SK-N-SH treated with all-trans-retinoic acid at 6 μM for 48 hours (cell line): ENCODE measurements at regions not wholly inside any gene's neighbourhood (a gene's known extent, or its start where the extent isn't known, plus 50 kb on each side); places are given as distances from the start of the nearest gene placed in this dataset.

ENCODE experiments used
- GLIS3 ChIP-seq: fragments of 250-450 bp; sonication (Bioruptor Pico); IDR thresholded peaks from 2 replicates; pipeline ENCODE4 v1.5.0; 2020; ENCODE audit warnings: mild to moderate bottlenecking, moderate library complexity
- SNAI2 ChIP-seq: fragments of 250-450 bp; sonication (Bioruptor Pico); IDR thresholded peaks from 2 replicates; pipeline ENCODE4 v1.5.0; 2020; ENCODE audit warnings: mild to moderate bottlenecking, moderate library complexity
- TCF4 ChIP-seq: fragments of 250-450 bp; sonication (Bioruptor Pico); IDR thresholded peaks from 2 replicates; pipeline ENCODE4 v1.8.0; 2021; ENCODE audit warnings: mild to moderate bottlenecking, moderate library complexity, borderline replicate concordance
- ZFP3 ChIP-seq: fragments of 250-450 bp; sonication (Bioruptor Pico); IDR thresholded peaks from 2 replicates; pipeline ENCODE4 v1.5.0; 2020; ENCODE audit warnings: mild to moderate bottlenecking, moderate library complexity
- ZNF565 ChIP-seq: fragments of 450-650 bp; formaldehyde crosslinking; conservative IDR thresholded peaks from 2 replicates; pipeline ENCODE4 v1.5.0; 2020; ENCODE audit warnings: low read depth, mild to moderate bottlenecking, moderate library complexity
- ZNF8 ChIP-seq: fragments of 450-650 bp; formaldehyde crosslinking; IDR thresholded peaks from 2 replicates; pipeline ENCODE4 v1.5.0; 2020; ENCODE audit warnings: mild to moderate bottlenecking, moderate library complexity
- TF ChIP-seq, protein P1 (sequence below): fragments of 250-450 bp; sonication (Bioruptor Pico); IDR thresholded peaks from 2 replicates; pipeline ENCODE4 v1.8.0; 2020; ENCODE audit warnings: mild to moderate bottlenecking, moderate library complexity, borderline replicate concordance
- TF ChIP-seq, protein P2 (sequence below): fragments of 250-450 bp; sonication (Bioruptor Pico); IDR thresholded peaks from 2 replicates; pipeline ENCODE4 v1.5.1; 2021; ENCODE audit warnings: mild to moderate bottlenecking, moderate library complexity

DNA sequence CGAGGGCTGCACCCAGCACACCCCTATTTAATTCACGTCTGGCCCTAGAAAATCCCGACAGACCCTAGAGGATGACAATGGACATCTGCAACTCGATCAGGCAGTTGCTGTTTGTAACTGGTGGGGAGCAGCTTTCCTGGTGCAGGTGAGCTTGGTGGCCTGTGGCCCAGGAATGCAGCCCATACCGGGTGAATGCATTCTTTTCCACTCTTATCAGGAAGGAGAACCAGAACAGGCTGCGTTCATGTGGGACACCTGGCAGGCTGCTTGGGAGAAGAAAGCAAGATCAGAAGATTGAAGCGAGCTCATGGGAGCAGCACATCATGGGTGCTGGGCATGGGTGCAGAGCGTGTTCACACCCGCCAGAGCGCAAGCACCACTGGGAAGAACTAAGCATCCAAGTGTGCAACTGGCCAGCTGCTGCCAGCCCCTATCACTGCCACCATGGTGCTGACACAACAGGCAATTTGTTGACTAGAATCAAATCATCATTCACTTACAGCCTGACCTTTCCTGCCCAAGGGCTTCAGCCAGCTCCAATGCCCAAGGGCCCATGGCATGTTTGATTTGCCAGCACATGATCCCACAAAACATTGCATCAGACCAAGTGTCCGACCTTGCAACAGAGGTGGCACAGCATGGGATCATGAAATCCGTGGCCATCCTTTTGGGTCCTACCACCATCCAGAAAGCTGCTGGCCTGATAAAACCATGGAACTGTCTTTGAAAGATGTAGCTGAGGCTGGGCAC, 241.7 kb upstream of the ID2 start:
- no peak for TF ChIP-seq ZNF8
- TF ChIP-seq GLIS3 (CRISPR knock-in tag), result no peak
- TF ChIP-seq ZFP3 (CRISPR knock-in tag), result no peak
- no peak for TF ChIP-seq TCF4 (CRISPR knock-in tag)
- TF ChIP-seq, protein P1, sequence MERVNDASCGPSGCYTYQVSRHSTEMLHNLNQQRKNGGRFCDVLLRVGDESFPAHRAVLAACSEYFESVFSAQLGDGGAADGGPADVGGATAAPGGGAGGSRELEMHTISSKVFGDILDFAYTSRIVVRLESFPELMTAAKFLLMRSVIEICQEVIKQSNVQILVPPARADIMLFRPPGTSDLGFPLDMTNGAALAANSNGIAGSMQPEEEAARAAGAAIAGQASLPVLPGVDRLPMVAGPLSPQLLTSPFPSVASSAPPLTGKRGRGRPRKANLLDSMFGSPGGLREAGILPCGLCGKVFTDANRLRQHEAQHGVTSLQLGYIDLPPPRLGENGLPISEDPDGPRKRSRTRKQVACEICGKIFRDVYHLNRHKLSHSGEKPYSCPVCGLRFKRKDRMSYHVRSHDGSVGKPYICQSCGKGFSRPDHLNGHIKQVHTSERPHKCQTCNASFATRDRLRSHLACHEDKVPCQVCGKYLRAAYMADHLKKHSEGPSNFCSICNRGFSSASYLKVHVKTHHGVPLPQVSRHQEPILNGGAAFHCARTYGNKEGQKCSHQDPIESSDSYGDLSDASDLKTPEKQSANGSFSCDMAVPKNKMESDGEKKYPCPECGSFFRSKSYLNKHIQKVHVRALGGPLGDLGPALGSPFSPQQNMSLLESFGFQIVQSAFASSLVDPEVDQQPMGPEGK (CRISPR knock-in tag), result no peak
- TF ChIP-seq ZNF565, result no peak
- TF ChIP-seq, protein P2, sequence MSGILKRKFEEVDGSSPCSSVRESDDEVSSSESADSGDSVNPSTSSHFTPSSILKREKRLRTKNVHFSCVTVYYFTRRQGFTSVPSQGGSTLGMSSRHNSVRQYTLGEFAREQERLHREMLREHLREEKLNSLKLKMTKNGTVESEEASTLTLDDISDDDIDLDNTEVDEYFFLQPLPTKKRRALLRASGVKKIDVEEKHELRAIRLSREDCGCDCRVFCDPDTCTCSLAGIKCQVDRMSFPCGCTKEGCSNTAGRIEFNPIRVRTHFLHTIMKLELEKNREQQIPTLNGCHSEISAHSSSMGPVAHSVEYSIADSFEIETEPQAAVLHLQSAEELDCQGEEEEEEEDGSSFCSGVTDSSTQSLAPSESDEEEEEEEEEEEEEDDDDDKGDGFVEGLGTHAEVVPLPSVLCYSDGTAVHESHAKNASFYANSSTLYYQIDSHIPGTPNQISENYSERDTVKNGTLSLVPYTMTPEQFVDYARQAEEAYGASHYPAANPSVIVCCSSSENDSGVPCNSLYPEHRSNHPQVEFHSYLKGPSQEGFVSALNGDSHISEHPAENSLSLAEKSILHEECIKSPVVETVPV (CRISPR knock-in tag), result no peak
- TF ChIP-seq SNAI2 (CRISPR knock-in tag), result no peak
